Prostate gland (tissue), 2 donors: ENCODE measurements at regions not wholly inside any gene's neighbourhood (a gene's known extent, or its start where the extent isn't known, plus 50 kb on each side); places are given as distances from the start of the nearest gene placed in this dataset.

Experiments used
- DNase-seq: peaks from one replicate; pipeline ENCODE4 v3.0.0-alpha.2; 2019; ENCODE audit warnings: low spot score
- H3K27ac ChIP-seq, 2 donors: fragments of 200-600 bp; sonication (generic); 2 replicates each; pipeline ENCODE4 v1.5.1; 2017 to 2019
- H3K27me3 ChIP-seq: fragments of 200-600 bp; sonication (generic); replicated peaks from 2 replicates; pipeline ENCODE4 v1.5.1; 2019; ENCODE audit not compliant: insufficient read depth
- H3K36me3 ChIP-seq, 2 donors: fragments of 200-600 bp; sonication (generic); 1 replicate in 1 of 2; 2 replicates in 1 of 2; pipeline versions ENCODE4 v1.5.1 to v1.8.1; 2017 to 2019
- H3K4me1 ChIP-seq: fragments of 200-600 bp; sonication (generic); replicated peaks from 2 replicates; pipeline ENCODE4 v1.5.1; 2019
- H3K4me3 ChIP-seq, 2 donors: fragments of 200-600 bp; sonication (generic); 2 replicates each; pipeline ENCODE4 v1.5.1; 2017 to 2019
- H3K9me3 ChIP-seq: fragments of 200-600 bp; sonication (generic); 2 replicates; pipeline ENCODE4 v1.5.1; 2017
- POLR2A ChIP-seq: fragments of 450-650 bp; IDR thresholded peaks from one replicate; pipeline ENCODE4 v1.6.1; 2016; ENCODE audit warnings: antibody characterized with exemption, mild to moderate bottlenecking
- POLR2AphosphoS5 ChIP-seq: sonication (generic); formaldehyde crosslinking; IDR thresholded peaks from one replicate; pipeline ENCODE4 v1.6.1; 2017; ENCODE audit warnings: antibody characterized with exemption
- WGBS: methylation state at CpG from one replicate; pipeline ENCODE4 v1.1.5; 2018; 5-methylcytosine and 5-hydroxymethylcytosine counted together
- intact Hi-C: fragments of 100-400 bp; cut with DNase I; formaldehyde crosslinking; loops from one replicate; pipeline ENCODE4 v1.14.2; 2022
- TF ChIP-seq, protein P1 (sequence below), 4 experiments: fragments of 200-600 bp in 2 of 4; fragments of 450-650 bp in 2 of 4; sonication (generic) in 2 of 4; IDR thresholded peaks; 1 replicate in 3 of 4; 2 replicates in 1 of 4; pipeline ENCODE4 v1.5.1; 2016 to 2019; ENCODE audit warnings: antibody characterized with exemption in 4 of 4, mild to moderate bottlenecking in 2 of 4, moderate library complexity in 2 of 4

GRCh38 chr3:137103739-137104138 lies 146.0 kb downstream of the IL20RB start:
- WGBS: 48% methylated on average over 7 of the region's 7 CpGs
- intact Hi-C loops: no loop called here
- TF ChIP-seq, protein P1, sequence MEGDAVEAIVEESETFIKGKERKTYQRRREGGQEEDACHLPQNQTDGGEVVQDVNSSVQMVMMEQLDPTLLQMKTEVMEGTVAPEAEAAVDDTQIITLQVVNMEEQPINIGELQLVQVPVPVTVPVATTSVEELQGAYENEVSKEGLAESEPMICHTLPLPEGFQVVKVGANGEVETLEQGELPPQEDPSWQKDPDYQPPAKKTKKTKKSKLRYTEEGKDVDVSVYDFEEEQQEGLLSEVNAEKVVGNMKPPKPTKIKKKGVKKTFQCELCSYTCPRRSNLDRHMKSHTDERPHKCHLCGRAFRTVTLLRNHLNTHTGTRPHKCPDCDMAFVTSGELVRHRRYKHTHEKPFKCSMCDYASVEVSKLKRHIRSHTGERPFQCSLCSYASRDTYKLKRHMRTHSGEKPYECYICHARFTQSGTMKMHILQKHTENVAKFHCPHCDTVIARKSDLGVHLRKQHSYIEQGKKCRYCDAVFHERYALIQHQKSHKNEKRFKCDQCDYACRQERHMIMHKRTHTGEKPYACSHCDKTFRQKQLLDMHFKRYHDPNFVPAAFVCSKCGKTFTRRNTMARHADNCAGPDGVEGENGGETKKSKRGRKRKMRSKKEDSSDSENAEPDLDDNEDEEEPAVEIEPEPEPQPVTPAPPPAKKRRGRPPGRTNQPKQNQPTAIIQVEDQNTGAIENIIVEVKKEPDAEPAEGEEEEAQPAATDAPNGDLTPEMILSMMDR (IDR thresholded peaks at IDR 0.05): no peak
- TF ChIP-seq POLR2AphosphoS5 (no peak), POLR2A (no peak)

DNA sequence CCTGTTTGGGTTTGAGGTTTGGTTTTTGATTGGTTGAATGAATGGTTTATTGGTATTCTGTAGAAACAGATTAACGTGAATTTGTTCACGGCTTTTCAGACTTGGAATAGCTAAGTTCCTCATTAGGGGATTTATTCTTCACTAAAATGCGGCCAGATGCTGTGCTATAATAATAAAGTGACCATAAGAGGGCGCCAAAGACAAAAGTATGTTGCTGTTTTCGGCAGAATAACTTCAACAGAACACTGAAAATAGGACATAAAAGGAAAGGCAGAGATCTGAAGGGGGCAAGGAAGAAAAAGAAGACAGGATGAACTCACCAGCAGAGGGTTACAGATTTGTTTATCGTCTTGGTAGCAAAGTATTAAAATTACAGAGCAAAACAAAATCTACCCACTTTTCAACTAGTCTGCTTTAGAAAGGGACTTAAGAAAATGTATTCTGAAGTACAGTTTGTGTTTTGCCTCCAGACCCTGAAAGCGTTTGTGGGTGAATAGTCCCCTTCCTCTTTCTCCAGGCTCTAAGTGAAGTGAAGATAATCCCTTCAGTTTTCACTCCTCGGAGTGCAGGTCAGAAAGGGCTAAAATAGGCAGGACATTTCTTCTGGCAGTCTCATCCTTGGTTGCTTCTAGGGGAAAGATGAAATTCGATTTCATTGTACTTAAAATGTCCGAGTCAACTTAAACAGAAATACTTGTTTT lies 147.6 kb downstream of the IL20RB start:
- DNase-seq: peak; percentile 24
- Histone ChIP-seq H3K4me1 (no peaks in the 10 kb centered on the region), H3K27ac (no peak overlapping the region), H3K36me3 (no peaks in the 10 kb centered on the region), H3K27me3 (peaks cover 3% of the 10 kb centered on the region), H3K4me3 (no peak overlapping the region), H3K9me3 (no peaks in the 10 kb centered on the region)
- TF ChIP-seq, protein P1 (IDR thresholded peaks at IDR 0.05): peak; percentile 22 to 62 (median 60)
- no peak for TF ChIP-seq POLR2AphosphoS5
- 11% methylated on average over 10 of the region's 10 CpGs for WGBS
- intact Hi-C loops: loop anchor here (5.0 kb wide), 1 partner anchor 867 kb away; no protein-coding TSS in a partner anchor

More at GRCh38 chr3:137103739-137104138, 146.0 kb downstream of the IL20RB start:
- no peaks in the 10 kb centered on the region for H3K9me3 ChIP-seq
- H3K4me1 ChIP-seq: no peaks in the 10 kb centered on the region
- no peaks in the 10 kb centered on the region for H3K36me3 ChIP-seq
- H3K27ac ChIP-seq: no peak overlapping the region
- no peaks in the 10 kb centered on the region for H3K27me3 ChIP-seq
- H3K4me3 ChIP-seq: no peak overlapping the region
- no peak for DNase-seq

DNA sequence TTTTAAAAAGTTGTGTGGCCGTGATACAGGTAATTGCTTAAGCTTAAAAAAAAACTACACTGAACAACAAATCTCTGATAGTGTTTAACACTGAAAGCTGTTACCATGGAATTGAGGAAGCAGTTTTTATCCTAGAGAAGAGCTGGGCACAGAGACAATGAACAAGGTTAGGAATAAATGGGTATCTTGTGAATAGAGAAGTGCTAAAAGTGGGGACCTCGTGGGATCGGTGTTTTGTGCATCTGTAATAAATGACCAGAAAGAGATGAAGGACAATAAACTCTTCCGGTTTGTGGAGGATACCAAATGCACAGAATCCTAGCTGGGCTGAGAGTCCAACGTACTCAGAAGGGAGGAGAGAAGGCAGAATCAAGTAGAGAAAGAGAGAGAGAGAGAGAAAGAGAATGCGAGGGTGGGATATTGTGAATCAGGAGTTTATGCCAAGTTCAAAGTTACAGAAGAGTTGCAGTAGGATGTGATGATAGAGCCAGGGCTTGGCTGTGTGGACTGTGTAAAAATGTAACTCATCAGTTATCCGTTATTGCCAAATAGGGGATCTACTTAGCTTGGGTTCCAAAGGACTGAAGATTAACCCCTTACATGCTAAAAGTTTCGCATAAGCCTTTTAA lies 148.9 kb downstream of the IL20RB start:
- H3K4me3 ChIP-seq: no peak overlapping the region
- no peaks in the 10 kb centered on the region for H3K9me3 ChIP-seq
- H3K4me1 ChIP-seq: no peaks in the 10 kb centered on the region
- TF ChIP-seq POLR2A (no peak), POLR2AphosphoS5 (no peak)
- TF ChIP-seq, protein P1 (IDR thresholded peaks at IDR 0.05): no peak
- intact Hi-C loops: loop anchor here (5.0 kb wide), 1 partner anchor 866 kb away; no protein-coding TSS in a partner anchor
- WGBS: 43% methylated on average over 8 of the region's 8 CpGs
- H3K36me3 ChIP-seq: no peaks in the 10 kb centered on the region
- no peak overlapping the region for H3K27ac ChIP-seq
- H3K27me3 ChIP-seq: peaks cover 3% of the 10 kb centered on the region
- DNase-seq: no peak

DNA sequence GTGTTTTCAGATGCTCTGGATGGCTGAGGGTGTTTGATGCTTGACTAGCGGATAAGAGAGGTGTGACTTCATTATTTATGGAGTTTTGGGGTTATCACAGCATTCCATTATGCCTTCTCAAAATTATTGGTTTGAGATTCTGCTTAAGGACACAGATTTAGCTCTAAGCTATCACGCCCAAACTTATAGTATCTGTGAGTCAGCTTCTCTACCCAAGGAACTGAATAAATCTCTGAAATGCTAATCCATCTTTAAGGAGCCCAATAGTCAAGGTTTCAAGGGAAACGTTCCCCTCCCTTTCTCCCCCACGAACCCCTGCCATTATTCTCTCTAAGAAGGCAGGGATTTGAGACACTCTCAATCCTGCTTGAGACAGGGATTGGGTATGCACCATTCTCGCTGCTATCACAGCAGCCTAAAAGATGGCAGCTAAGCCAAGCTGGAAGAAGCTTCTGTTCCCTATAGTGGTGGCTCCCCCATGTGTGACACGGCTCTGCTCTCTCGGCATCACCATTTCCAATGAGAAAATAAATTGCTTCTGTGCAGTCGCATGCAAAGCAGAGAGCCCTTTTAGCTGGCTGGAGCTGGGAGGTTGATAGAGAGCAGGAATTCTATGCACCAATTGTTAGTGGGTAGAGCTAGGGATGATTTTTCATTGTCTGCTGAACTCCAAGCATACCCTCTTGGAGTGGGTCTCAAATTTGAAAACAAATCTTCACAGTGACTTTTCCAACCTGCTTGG lies 151.1 kb downstream of the IL20RB start:
- no peak for TF ChIP-seq POLR2AphosphoS5
- no peak for TF ChIP-seq POLR2A
- TF ChIP-seq, protein P1 (IDR thresholded peaks at IDR 0.05): no peak
- 72% methylated on average over 8 of the region's 8 CpGs for WGBS
- no peaks in the 10 kb centered on the region for H3K36me3 ChIP-seq
- no peak for DNase-seq
- no peak overlapping the region for H3K27ac ChIP-seq
- no peaks in the 10 kb centered on the region for H3K9me3 ChIP-seq
- H3K4me3 ChIP-seq: no peak overlapping the region
- no peaks in the 10 kb centered on the region for H3K4me1 ChIP-seq
- intact Hi-C loops: loop anchor here (5.0 kb wide), 1 partner anchor 863 kb away; no protein-coding TSS in a partner anchor
- H3K27me3 ChIP-seq: peaks cover 3% of the 10 kb centered on the region
